Fibroblast of skin of back (primary cell): ENCODE measurements at regions not wholly inside any gene's neighbourhood (a gene's known extent, or its start where the extent isn't known, plus 50 kb on each side); places are given as distances from the start of the nearest gene placed in this dataset.

Experiments used
- DNase-seq: peaks from one replicate; pipeline ENCODE4 v3.0.0-alpha.2; 2013

GRCh38 chr9:2916382-2916985 is 72.6 kb upstream of the PUM3 start:
- DNase-seq = no peak

GRCh38 chr9:2913026-2913425 is 69.1 kb upstream of the PUM3 start:
- DNase-seq = no peak

GRCh38 chr9:2907411-2907810 is 63.5 kb upstream of the PUM3 start:
- DNase-seq = peak; percentile 22

- DNase-seq = no peak
These were observed 60.5 kb upstream of the PUM3 start for GRCh38 chr9:2904242-2904930.
